Transverse colon (tissue), 4 donors: ENCODE measurements at regions not wholly inside any gene's neighbourhood (a gene's known extent, or its start where the extent isn't known, plus 50 kb on each side); places are given as distances from the start of the nearest gene placed in this dataset.

Experiments used
- DNase-seq: peaks from one replicate; pipeline ENCODE4 v3.0.0-alpha.2; 2019
- H3K27ac ChIP-seq, 4 donors: fragments of 200-600 bp; sonication (generic); 2 replicates each; pipeline ENCODE4 v1.5.1; 2016 to 2018; ENCODE audit warnings: inconsistent platforms in 4 of 4
- H3K27me3 ChIP-seq: fragments of 200-600 bp; sonication (generic); 2 replicates; pipeline ENCODE4 v1.5.1; 2017; ENCODE audit warnings: inconsistent platforms
- H3K36me3 ChIP-seq, 4 donors: fragments of 200-600 bp; sonication (generic); 2 replicates each; pipeline ENCODE4 v1.5.1; 2017 to 2019; ENCODE audit warnings: inconsistent platforms in 4 of 4
- H3K4me1 ChIP-seq, 4 donors: fragments of 200-600 bp; sonication (generic); 2 replicates each; pipeline ENCODE4 v1.5.1; 2017 to 2020; ENCODE audit warnings: inconsistent platforms in 4 of 4
- H3K4me3 ChIP-seq, 4 donors: fragments of 200-600 bp; sonication (generic); 1 replicate in 1 of 4; 2 replicates in 3 of 4; pipeline versions ENCODE4 v1.5.1 to v1.6.1; 2017 to 2019; ENCODE audit warnings: inconsistent platforms in 4 of 4
- H3K9me3 ChIP-seq, 2 donors: fragments of 200-600 bp; sonication (generic); 2 replicates each; pipeline ENCODE4 v1.5.1; 2017 to 2019; ENCODE audit warnings: inconsistent platforms in 2 of 2
- CTCF ChIP-seq, 5 experiments: fragments of 200-600 bp in 3 of 5; fragments of 450-650 bp in 2 of 5; sonication (generic) in 3 of 5; IDR thresholded peaks; 1 replicate in 2 of 5; 2 replicates in 3 of 5; pipeline ENCODE4 v1.5.1; 2016 to 2017; ENCODE audit warnings: antibody characterized with exemption in 5 of 5, inconsistent platforms in 3 of 5, mild to moderate bottlenecking in 2 of 5, moderate library complexity in 1 of 5
- EP300 ChIP-seq: sonication (generic); formaldehyde crosslinking; IDR thresholded peaks from one replicate; pipeline ENCODE4 v1.6.1; 2017; ENCODE audit warnings: antibody characterized with exemption, low read depth
- POLR2A ChIP-seq: fragments of 450-650 bp; IDR thresholded peaks from one replicate; pipeline ENCODE4 v1.6.1; 2016; ENCODE audit warnings: antibody characterized with exemption, mild to moderate bottlenecking, moderate library complexity
- POLR2AphosphoS5 ChIP-seq, 3 donors: sonication (generic); formaldehyde crosslinking; IDR thresholded peaks; one replicate each; pipeline ENCODE4 v1.6.1; 2016; ENCODE audit warnings: antibody characterized with exemption in 3 of 3
- WGBS, 2 donors: methylation state at CpG; one replicate each; pipeline ENCODE4 v1.1.5; 2018; ENCODE audit warnings: low coverage in 1 of 2; 5-methylcytosine and 5-hydroxymethylcytosine counted together
- in situ Hi-C, 4 donors: fragments of 200-750 bp; cut with MboI; loops; one replicate each; pipeline versions ENCODE4 v1.15.0 to v1.15.1; 2017; ENCODE audit warnings: low sequenced_read_pairs in 3 of 4, low pct_ligation_motif_present in 1 of 4, low pct_unique_long_range_greater_than_20kb in 1 of 4
- intact Hi-C: fragments of 100-400 bp; cut with DNase I; formaldehyde crosslinking; loops from one replicate; pipeline ENCODE4 v1.15.1; 2023; ENCODE audit warnings: low total_unique reads

- H3K36me3 ChIP-seq = peaks cover 0 to 5% (median 0%) of the 10 kb centered on the region in 4 donors
- peaks cover 0 to 30% (median 13%) of the 10 kb centered on the region in 4 donors for H3K4me1 ChIP-seq
- in situ Hi-C loops = no loop called here
- peak; percentile 12 for DNase-seq
- intact Hi-C loops = no loop called here
- H3K9me3 ChIP-seq = no peaks in the 10 kb centered on the region
- WGBS, 2 donors = 48 to 60% methylated on average over 3 of the region's 3 CpGs
- TF ChIP-seq POLR2A (no peak), POLR2AphosphoS5 (IDR thresholded peaks at IDR 0.05) (peak in 2 of 3 donors; percentile 18 to 57), CTCF (IDR thresholded peaks at IDR 0.05) (no peak)
- H3K27ac ChIP-seq = peak overlapping the region in 2 of 4 donors; percentile 21 to 36
- H3K27me3 ChIP-seq = no peaks in the 10 kb centered on the region
- H3K4me3 ChIP-seq = no peak overlapping the region
Measured at GRCh38 chr4:119707336-119707735, 78.7 kb upstream of the PDE5A start.

GRCh38 chr4:119706804-119707203 lies 78.2 kb upstream of the PDE5A start:
- Histone ChIP-seq H3K27ac (peak overlapping the region in 2 of 4 donors; percentile 21 to 36), H3K9me3 (no peaks in the 10 kb centered on the region), H3K4me1 (peaks cover 0 to 30% (median 13%) of the 10 kb centered on the region in 4 donors), H3K4me3 (no peak overlapping the region), H3K27me3 (no peaks in the 10 kb centered on the region), H3K36me3 (peaks cover 0 to 5% (median 0%) of the 10 kb centered on the region in 4 donors)
- no peak for DNase-seq
- in situ Hi-C loops (no loop called here), intact Hi-C loops (no loop called here)
- TF ChIP-seq EP300 = no peak
- no peak for TF ChIP-seq CTCF (IDR thresholded peaks at IDR 0.05)
- TF ChIP-seq POLR2A = no peak
- no peak for TF ChIP-seq POLR2AphosphoS5 (IDR thresholded peaks at IDR 0.05)

GRCh38 chr4:119697887-119698393 lies 69.3 kb upstream of the PDE5A start:
- no peaks in the 10 kb centered on the region for H3K4me1 ChIP-seq
- H3K27me3 ChIP-seq = no peaks in the 10 kb centered on the region
- WGBS, 2 donors = 46 to 66% methylated on average over 4 of the region's 4 CpGs
- H3K27ac ChIP-seq = no peak overlapping the region
- intact Hi-C loops (no loop called here), in situ Hi-C loops (no loop called here)
- no peak for DNase-seq
- TF ChIP-seq EP300 (no peak), CTCF (IDR thresholded peaks at IDR 0.05) (no peak), POLR2A (no peak), POLR2AphosphoS5 (IDR thresholded peaks at IDR 0.05) (no peak)
- no peaks in the 10 kb centered on the region for H3K9me3 ChIP-seq
- no peaks in the 10 kb centered on the region for H3K36me3 ChIP-seq
- H3K4me3 ChIP-seq = no peak overlapping the region

- Histone ChIP-seq H3K9me3 (no peaks in the 10 kb centered on the region), H3K36me3 (no peaks in the 10 kb centered on the region), H3K27ac (no peak overlapping the region), H3K27me3 (no peaks in the 10 kb centered on the region), H3K4me1 (no peaks in the 10 kb centered on the region), H3K4me3 (no peak overlapping the region)
- TF ChIP-seq CTCF (IDR thresholded peaks at IDR 0.05) (no peak), EP300 (no peak), POLR2A (no peak), POLR2AphosphoS5 (IDR thresholded peaks at IDR 0.05) (no peak)
- DNase-seq = no peak
- intact Hi-C loops (no loop called here), in situ Hi-C loops (no loop called here)
Measured at GRCh38 chr4:119696963-119697362, 68.4 kb upstream of the PDE5A start.
